GM18499 (cell line): ENCODE measurements at regions not wholly inside any gene's neighbourhood (a gene's known extent, or its start where the extent isn't known, plus 50 kb on each side); places are given as distances from the start of the nearest gene placed in this dataset.
"Not testable (repeated sequence)": the region's sequence is repeated elsewhere in the genome, so short reads cannot be mapped to it uniquely, and the experiment has no call there.

Experiments used
- ATAC-seq: cut with Tn5 transposase; IDR thresholded peaks from one replicate; pipeline ENCODE4 v1.9.1; 2021; ENCODE audit warnings: moderate number of reproducible peaks; ENCODE audit not compliant: insufficient read depth, unreplicated experiment

- no peak for ATAC-seq
These were observed 56.1 kb upstream of the HELT start for GRCh38 chr4:184962125-184962638.

DNA sequence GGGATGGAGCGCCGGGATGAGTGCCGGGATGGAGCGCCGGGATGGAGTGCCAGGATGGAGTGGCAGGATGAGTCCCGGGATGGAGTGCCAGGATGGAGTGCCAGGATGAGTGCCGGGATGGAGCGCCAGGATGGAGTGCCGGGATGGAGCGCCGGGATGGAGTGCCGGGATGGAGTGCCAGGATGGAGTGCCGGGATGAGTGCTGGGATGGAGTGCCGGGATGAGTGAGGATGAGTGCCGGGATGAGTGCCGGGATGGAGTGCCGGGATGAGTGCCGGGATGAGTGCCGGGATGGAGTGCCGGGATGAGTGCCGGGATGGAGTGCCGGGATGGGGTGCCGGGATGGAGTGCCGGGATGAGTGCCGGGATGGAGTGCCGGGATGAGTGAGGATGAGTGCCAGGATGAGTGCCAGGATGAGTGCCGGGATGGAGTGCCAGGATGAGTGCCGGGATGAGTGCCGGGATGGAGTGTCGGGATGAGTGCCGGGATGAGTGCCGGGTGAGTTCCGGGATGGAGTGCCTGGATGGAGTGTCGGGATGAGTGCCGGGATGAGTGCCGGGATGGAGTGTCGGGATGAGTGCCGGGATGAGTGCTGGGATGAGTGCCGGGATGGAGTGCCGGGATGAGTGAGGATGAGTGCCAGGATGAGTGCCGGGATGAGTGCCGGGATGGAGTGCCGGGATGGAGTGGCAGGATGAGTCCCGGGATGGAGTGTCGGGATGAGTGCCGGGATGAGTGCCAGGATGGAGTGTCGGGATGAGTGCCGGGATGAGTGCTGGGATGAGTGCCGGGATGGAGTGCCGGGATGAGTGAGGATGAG is 52.9 kb upstream of the HELT start:
- not testable (repeated sequence) for ATAC-seq

- ATAC-seq, result not testable (repeated sequence)
These were observed 52.1 kb upstream of the HELT start for GRCh38 chr4:184966051-184966691.

- not testable (repeated sequence) for ATAC-seq
These were observed 50.6 kb upstream of the HELT start for GRCh38 chr4:184967699-184968098.

GRCh38 chr4:184968366-184968765 is 49.9 kb upstream of the HELT start:
- no peak for ATAC-seq
